AG09319 (cell line): ENCODE measurements at regions not wholly inside any gene's neighbourhood (a gene's known extent, or its start where the extent isn't known, plus 50 kb on each side); places are given as distances from the start of the nearest gene placed in this dataset.

Experiments
- DNase-seq: peaks from one replicate; pipeline ENCODE4 v3.0.0-alpha.2; 2010; ENCODE audit warnings: low read depth; ENCODE audit errors: extremely low read depth
- CTCF ChIP-seq: IDR thresholded peaks from 2 replicates; pipeline ENCODE4 v1.5.1; 2011; ENCODE audit warnings: low read depth, mild to moderate bottlenecking, inconsistent platforms, low read length, moderate library complexity

GRCh38 chr18:68583685-68584084 lies 131.2 kb downstream of the TMX3 start:
- no peak for TF ChIP-seq CTCF
- no peak for DNase-seq

- TF ChIP-seq CTCF: no peak
- DNase-seq: no peak
Observed at GRCh38 chr18:68574311-68574710, 140.6 kb downstream of the TMX3 start.

- no peak for DNase-seq
- no peak for TF ChIP-seq CTCF
Observed at GRCh38 chr18:68569936-68570335, 145.0 kb downstream of the TMX3 start.

GRCh38 chr18:68568364-68569155 lies 146.3 kb downstream of the TMX3 start:
- TF ChIP-seq CTCF: no peak
- no peak for DNase-seq

GRCh38 chr18:68566991-68567390 lies 147.9 kb downstream of the TMX3 start:
- no peak for TF ChIP-seq CTCF
- no peak for DNase-seq

- TF ChIP-seq CTCF: no peak
- no peak for DNase-seq
Observed at GRCh38 chr18:68564961-68565360, 149.9 kb downstream of the TMX3 start.

GRCh38 chr18:68564351-68564750 lies 150.6 kb downstream of the TMX3 start:
- DNase-seq: no peak
- no peak for TF ChIP-seq CTCF
